BE2C (cell line): ENCODE measurements at regions not wholly inside any gene's neighbourhood (a gene's known extent, or its start where the extent isn't known, plus 50 kb on each side); places are given as distances from the start of the nearest gene placed in this dataset.

Experiments
- DNase-seq: peaks from one replicate; pipeline ENCODE4 v3.0.0-alpha.2; 2020
- H3K27me3 ChIP-seq: fragments of 250-450 bp; sonication (Bioruptor Pico); 2 replicates; pipeline ENCODE4 v1.5.1; 2020; ENCODE audit warnings: mild to moderate bottlenecking
- H3K36me3 ChIP-seq: fragments of 250-450 bp; sonication (Bioruptor Pico); 2 replicates; pipeline ENCODE4 v1.5.1; 2020; ENCODE audit warnings: mild to moderate bottlenecking
- H3K4me1 ChIP-seq: fragments of 250-450 bp; sonication (Bioruptor Pico); 2 replicates; pipeline ENCODE4 v1.5.1; 2020
- H3K4me3 ChIP-seq: 2 replicates; pipeline ENCODE4 v1.5.1; 2011; ENCODE audit warnings: low read depth, low read length
- H3K9me3 ChIP-seq: fragments of 250-450 bp; sonication (Bioruptor Pico); 2 replicates; pipeline ENCODE4 v1.5.1; 2020
- TF ChIP-seq, protein P1 (sequence below): IDR thresholded peaks from 2 replicates; pipeline ENCODE4 v1.5.1; 2012; ENCODE audit warnings: mild to moderate bottlenecking, low read depth, low read length

DNA sequence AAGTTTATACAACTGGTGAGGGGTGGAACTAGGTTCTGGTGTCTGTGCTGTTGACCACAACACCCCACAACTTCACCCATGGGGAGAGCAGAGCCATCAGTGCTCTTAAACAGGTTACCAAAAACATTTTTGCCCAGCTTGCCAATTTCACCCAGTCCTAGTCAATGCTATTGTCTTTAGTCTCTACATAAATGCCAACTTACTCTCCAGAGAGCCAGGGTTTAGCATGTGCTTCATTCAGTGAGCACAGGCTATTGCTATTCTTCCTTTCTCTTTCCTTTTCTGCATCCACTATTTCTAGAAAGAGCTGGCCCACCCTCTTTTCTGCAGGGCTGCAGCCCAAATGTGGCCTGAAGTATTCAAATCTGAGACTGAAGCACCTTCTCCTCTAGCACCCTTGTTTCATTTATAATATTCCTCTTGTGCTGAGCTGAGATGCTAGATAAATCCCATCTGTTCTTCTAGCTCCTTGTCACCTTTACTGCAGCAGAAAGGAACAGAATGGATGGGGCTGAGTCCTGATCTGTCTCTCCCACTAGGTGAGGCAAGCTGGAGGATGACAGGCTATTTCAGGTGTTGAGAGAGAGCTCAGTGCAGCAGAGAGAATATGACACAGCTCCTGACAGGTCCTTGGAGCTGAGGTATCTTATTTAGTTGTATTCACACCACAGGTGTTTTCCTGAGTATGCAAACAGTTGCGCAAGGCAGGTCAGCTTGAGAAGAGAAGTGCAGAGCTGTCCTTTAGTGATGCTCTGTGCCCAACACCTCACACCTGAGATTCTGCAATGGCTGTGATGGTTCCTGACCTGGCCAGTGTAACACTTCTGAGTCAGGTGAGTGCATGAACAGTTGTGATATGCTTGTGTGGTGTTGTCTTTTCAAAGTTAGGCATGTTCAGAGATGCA is 819.2 kb downstream of the CCSER2 start:
- Histone ChIP-seq H3K4me3 (no peak overlapping the region), H3K27me3 (peaks cover 4% of the 10 kb centered on the region; the same call in 1 of the 2 replicates), H3K36me3 (no peaks in the 10 kb centered on the region), H3K4me1 (no peaks in the 10 kb centered on the region), H3K9me3 (no peaks in the 10 kb centered on the region)
- TF ChIP-seq, protein P1, sequence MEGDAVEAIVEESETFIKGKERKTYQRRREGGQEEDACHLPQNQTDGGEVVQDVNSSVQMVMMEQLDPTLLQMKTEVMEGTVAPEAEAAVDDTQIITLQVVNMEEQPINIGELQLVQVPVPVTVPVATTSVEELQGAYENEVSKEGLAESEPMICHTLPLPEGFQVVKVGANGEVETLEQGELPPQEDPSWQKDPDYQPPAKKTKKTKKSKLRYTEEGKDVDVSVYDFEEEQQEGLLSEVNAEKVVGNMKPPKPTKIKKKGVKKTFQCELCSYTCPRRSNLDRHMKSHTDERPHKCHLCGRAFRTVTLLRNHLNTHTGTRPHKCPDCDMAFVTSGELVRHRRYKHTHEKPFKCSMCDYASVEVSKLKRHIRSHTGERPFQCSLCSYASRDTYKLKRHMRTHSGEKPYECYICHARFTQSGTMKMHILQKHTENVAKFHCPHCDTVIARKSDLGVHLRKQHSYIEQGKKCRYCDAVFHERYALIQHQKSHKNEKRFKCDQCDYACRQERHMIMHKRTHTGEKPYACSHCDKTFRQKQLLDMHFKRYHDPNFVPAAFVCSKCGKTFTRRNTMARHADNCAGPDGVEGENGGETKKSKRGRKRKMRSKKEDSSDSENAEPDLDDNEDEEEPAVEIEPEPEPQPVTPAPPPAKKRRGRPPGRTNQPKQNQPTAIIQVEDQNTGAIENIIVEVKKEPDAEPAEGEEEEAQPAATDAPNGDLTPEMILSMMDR: no peak
- no peak for DNase-seq

DNA sequence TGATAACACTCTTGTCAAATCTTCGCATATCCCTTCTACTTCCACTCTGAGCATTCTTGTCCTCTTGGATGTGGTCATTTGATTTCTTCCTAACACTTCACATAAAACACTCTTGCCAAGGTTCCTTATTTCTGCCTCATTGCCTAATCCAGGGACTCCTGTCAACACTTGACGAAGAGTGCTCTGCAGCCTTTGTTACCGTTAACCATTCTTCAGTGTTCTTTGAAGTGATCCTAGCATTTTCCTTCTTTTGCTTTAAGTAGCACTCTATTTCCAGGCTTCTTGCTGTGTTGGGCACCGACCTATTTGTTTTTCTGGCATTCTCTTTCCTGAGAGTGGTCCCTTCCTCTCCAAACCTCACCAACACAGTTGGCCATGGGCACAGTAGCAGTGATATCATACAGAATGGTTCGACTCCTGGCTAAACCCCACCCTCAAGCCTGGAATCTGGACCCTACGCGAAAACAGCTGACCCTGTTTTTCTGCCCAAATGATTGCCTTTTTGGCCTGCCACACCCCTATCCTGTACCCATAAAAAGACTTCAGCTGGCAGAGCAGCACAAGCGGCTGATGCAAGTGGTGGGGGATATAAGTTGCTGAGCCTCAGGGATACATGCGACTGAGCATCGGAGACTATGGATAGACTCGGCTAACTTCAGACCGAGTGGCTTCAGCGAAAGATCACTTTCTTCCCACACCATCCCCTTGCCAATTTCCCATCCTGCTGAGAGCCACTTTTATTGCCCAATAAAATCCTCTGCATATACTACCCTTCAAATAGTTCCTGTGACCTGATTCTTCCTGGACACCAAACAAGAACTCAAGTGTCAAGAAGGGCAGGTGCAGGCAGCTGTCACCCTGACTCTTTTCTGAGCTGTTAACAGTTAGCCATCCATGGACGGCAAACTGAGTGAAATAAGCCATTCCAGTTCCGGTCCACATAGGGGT is 820.6 kb downstream of the CCSER2 start:
- TF ChIP-seq, protein P1: no peak
- no peaks in the 10 kb centered on the region for H3K36me3 ChIP-seq
- no peaks in the 10 kb centered on the region for H3K4me1 ChIP-seq
- no peaks in the 10 kb centered on the region for H3K9me3 ChIP-seq
- peaks cover 4% of the 10 kb centered on the region; the same call in 1 of the 2 replicates for H3K27me3 ChIP-seq
- H3K4me3 ChIP-seq: no peak overlapping the region
- DNase-seq: no peak

DNA sequence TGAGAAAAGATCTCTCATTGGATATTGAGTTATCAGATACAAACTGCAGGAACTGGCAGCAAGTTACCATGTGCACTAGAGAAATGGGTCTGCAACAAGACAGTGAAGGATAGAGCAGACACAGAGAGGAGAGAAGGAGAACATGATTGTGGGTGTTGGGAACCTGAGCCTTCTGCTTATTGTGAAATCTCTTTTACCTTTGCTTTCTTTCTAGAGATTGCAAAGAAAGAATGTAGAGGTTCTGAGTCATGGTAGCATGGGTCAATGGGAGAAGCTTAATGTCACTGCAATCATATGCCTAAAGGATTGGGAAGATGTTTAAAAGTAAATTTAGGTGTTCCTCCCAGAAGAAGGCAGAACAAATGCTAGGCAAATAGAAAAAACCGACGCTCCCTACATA is 821.4 kb downstream of the CCSER2 start:
- TF ChIP-seq, protein P1: no peak
- Histone ChIP-seq H3K4me1 (no peaks in the 10 kb centered on the region), H3K9me3 (no peaks in the 10 kb centered on the region), H3K4me3 (no peak overlapping the region), H3K27me3 (peaks cover 4% of the 10 kb centered on the region; the same call in 1 of the 2 replicates), H3K36me3 (no peaks in the 10 kb centered on the region)
- no peak for DNase-seq

DNA sequence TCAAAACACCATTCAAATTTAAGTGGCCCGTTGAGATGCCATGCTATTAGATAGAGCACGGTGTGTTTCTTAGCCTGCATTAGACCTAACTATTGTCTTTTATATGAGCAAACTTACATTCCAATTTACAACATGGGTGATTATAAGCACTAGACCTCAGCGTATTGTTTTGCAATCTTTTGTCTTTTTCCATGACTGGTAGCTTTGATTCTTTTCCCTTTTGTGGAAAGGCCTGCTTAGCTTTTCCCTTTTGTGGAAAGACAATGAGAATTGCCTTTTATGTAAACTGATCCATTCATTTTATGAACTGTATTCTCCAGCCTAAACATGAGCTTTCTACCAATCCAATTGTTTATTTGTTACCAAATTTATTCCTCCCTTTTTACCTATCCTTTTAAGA is 823.1 kb downstream of the CCSER2 start:
- DNase-seq: no peak
- Histone ChIP-seq H3K9me3 (no peaks in the 10 kb centered on the region), H3K4me1 (no peaks in the 10 kb centered on the region), H3K36me3 (no peaks in the 10 kb centered on the region), H3K4me3 (no peak overlapping the region), H3K27me3 (peaks cover 8% of the 10 kb centered on the region; the same call in 1 of the 2 replicates)
- TF ChIP-seq, protein P1: no peak

DNA sequence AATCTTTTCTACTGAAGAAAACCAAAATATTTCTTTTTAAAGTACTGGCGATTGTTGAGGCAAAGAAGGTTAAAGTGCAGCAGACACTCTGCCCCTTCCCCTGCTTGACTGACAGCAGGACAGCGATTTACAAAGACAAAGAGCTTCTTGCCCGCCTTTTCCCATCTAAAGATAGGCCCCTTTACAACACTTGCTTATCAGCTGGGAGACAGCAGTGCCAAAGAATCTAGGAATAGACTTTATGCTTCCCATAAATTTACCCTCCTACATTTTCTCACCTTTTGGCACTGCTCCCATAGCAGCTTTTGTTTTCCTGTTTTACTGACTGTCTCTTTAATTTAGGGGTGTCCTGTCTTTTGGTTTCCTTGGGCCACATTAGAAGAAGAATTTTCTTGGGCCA is 824.1 kb downstream of the CCSER2 start:
- H3K4me1 ChIP-seq: no peaks in the 10 kb centered on the region
- H3K36me3 ChIP-seq: no peaks in the 10 kb centered on the region
- TF ChIP-seq, protein P1: no peak
- no peaks in the 10 kb centered on the region for H3K9me3 ChIP-seq
- peaks cover 8% of the 10 kb centered on the region; the same call in 1 of the 2 replicates for H3K27me3 ChIP-seq
- H3K4me3 ChIP-seq: no peak overlapping the region
- no peak for DNase-seq
